Lung (tissue), 11 donors: ENCODE measurements at regions not wholly inside any gene's neighbourhood (a gene's known extent, or its start where the extent isn't known, plus 50 kb on each side); places are given as distances from the start of the nearest gene placed in this dataset.

Experiments
- ATAC-seq: fragments of 200-7000 bp; cut with Tn5 transposase; one replicate; pipeline ENCODE4 v1.9.1; 2020; ENCODE audit warnings: moderate number of reproducible peaks; ENCODE audit not compliant: insufficient read depth, low FRiP score
- DNase-seq, 3 donors: peaks; one replicate each; pipeline ENCODE4 v3.0.0-alpha.2; 2013 to 2017
- H3K27ac ChIP-seq, 2 donors: one replicate each; pipeline ENCODE4 v1.5.1; 2013; ENCODE audit warnings: mild to moderate bottlenecking in 2 of 2, moderate library complexity in 2 of 2, control low read depth in 1 of 2, inconsistent platforms in 1 of 2, low read depth in 1 of 2, low read length in 1 of 2
- H3K27me3 ChIP-seq, 3 donors: one replicate each; pipeline ENCODE4 v1.5.1; 2013; ENCODE audit warnings: low read length in 2 of 3; ENCODE audit not compliant: control insufficient read depth in 3 of 3, insufficient read depth in 3 of 3
- H3K36me3 ChIP-seq, 4 donors: one replicate each; pipeline ENCODE4 v1.5.1; 2013; ENCODE audit warnings: low read length in 4 of 4, mild to moderate bottlenecking in 1 of 4, moderate library complexity in 1 of 4; ENCODE audit not compliant: control insufficient read depth in 4 of 4, insufficient read depth in 4 of 4
- H3K4me1 ChIP-seq, 5 donors: one replicate each; pipeline ENCODE4 v1.5.1; 2013; ENCODE audit warnings: low read length in 5 of 5, mild to moderate bottlenecking in 2 of 5, moderate library complexity in 1 of 5; ENCODE audit not compliant: control insufficient read depth in 5 of 5, insufficient read depth in 5 of 5
- H3K4me3 ChIP-seq: one replicate; pipeline ENCODE4 v1.5.1; 2013; ENCODE audit warnings: mild to moderate bottlenecking, control low read depth, moderate library complexity
- H3K9ac ChIP-seq, 2 donors: one replicate each; pipeline ENCODE4 v1.5.1; 2013; ENCODE audit warnings: low read length in 2 of 2, control low read depth in 1 of 2; ENCODE audit not compliant: insufficient read depth in 1 of 2
- H3K9me3 ChIP-seq, 4 donors: one replicate each; pipeline ENCODE4 v1.5.1; 2013; ENCODE audit warnings: low read length in 3 of 4, mild to moderate bottlenecking in 1 of 4, moderate library complexity in 1 of 4; ENCODE audit not compliant: control insufficient read depth in 4 of 4, insufficient read depth in 3 of 4
- WGBS, 2 donors: extraction: QIAGEN DNeasy Blood & Tissue Kit; methylation state at CpG; one replicate each; pipeline ENCODE4 v1.1.7; 2013; 5-methylcytosine and 5-hydroxymethylcytosine counted together
- TF ChIP-seq, protein P1 (sequence below): IDR thresholded peaks from 2 replicates; pipeline ENCODE4 v1.5.1; 2012; ENCODE audit warnings: mild to moderate bottlenecking; ENCODE audit errors: control extremely low read depth, extremely low read depth
- donor health status: control.
- donor health status: control.
- donor health status: Bipolar disorder and iron deficiency.
- donor health status: healthy.
- donor health status: DM: yes; HTN: yes; CAD: no.

- Histone ChIP-seq H3K4me3 (no peak overlapping the region), H3K4me1 (peaks cover 0 to 7% (median 2%) of the 10 kb centered on the region in 5 donors), H3K27ac (no peak overlapping the region), H3K27me3 (no peaks in the 10 kb centered on the region), H3K9ac (no peak overlapping the region), H3K36me3 (no peaks in the 10 kb centered on the region), H3K9me3 (peaks cover 0 to 5% (median under 1%) of the 10 kb centered on the region in 4 donors)
- ATAC-seq = no peak
- DNase-seq = no peak
- 89 to 91% methylated on average over 4 of the region's 4 CpGs for WGBS, 2 donors
- TF ChIP-seq, protein P1, sequence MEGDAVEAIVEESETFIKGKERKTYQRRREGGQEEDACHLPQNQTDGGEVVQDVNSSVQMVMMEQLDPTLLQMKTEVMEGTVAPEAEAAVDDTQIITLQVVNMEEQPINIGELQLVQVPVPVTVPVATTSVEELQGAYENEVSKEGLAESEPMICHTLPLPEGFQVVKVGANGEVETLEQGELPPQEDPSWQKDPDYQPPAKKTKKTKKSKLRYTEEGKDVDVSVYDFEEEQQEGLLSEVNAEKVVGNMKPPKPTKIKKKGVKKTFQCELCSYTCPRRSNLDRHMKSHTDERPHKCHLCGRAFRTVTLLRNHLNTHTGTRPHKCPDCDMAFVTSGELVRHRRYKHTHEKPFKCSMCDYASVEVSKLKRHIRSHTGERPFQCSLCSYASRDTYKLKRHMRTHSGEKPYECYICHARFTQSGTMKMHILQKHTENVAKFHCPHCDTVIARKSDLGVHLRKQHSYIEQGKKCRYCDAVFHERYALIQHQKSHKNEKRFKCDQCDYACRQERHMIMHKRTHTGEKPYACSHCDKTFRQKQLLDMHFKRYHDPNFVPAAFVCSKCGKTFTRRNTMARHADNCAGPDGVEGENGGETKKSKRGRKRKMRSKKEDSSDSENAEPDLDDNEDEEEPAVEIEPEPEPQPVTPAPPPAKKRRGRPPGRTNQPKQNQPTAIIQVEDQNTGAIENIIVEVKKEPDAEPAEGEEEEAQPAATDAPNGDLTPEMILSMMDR = no peak
Observed at GRCh38 chr2:215770668-215771067, 242.7 kb downstream of the MREG start.

GRCh38 chr2:215769246-215769645, 244.1 kb downstream of the MREG start:
- TF ChIP-seq, protein P1 = no peak
- WGBS, 2 donors = 89% methylated on average over 2 of the region's 2 CpGs
- no peak for DNase-seq
- no peak for ATAC-seq
- Histone ChIP-seq H3K27ac (no peak overlapping the region), H3K4me1 (peaks cover 0 to 14% (median 2%) of the 10 kb centered on the region in 5 donors), H3K4me3 (no peak overlapping the region), H3K9me3 (peaks cover 0 to 5% (median 2%) of the 10 kb centered on the region in 4 donors), H3K27me3 (no peaks in the 10 kb centered on the region), H3K9ac (no peak overlapping the region), H3K36me3 (no peaks in the 10 kb centered on the region)

GRCh38 chr2:215767625-215768024, 245.7 kb downstream of the MREG start:
- H3K4me1 ChIP-seq = peaks cover 0 to 14% (median 0%) of the 10 kb centered on the region in 5 donors
- H3K4me3 ChIP-seq = no peak overlapping the region
- WGBS, 2 donors = 91 to 97% methylated on average over 1 of the region's 1 CpG
- H3K27me3 ChIP-seq = no peaks in the 10 kb centered on the region
- DNase-seq = no peak
- no peak for ATAC-seq
- no peak overlapping the region for H3K9ac ChIP-seq
- TF ChIP-seq, protein P1 = no peak
- peaks cover 0 to 5% (median 2%) of the 10 kb centered on the region in 4 donors for H3K9me3 ChIP-seq
- no peak overlapping the region for H3K27ac ChIP-seq
- no peaks in the 10 kb centered on the region for H3K36me3 ChIP-seq

- no peaks in the 10 kb centered on the region for H3K36me3 ChIP-seq
- H3K9me3 ChIP-seq = peaks cover 0 to 5% (median 2%) of the 10 kb centered on the region in 4 donors
- ATAC-seq (no peak), DNase-seq (no peak)
- no peak overlapping the region for H3K4me3 ChIP-seq
- 85 to 89% methylated on average over 4 of the region's 4 CpGs for WGBS, 2 donors
- peaks cover 0 to 16% (median 0%) of the 10 kb centered on the region in 5 donors for H3K4me1 ChIP-seq
- TF ChIP-seq, protein P1 = no peak
- H3K27me3 ChIP-seq = no peaks in the 10 kb centered on the region
- no peak overlapping the region for H3K9ac ChIP-seq
- no peak overlapping the region for H3K27ac ChIP-seq
Observed at GRCh38 chr2:215765729-215766360, 247.5 kb downstream of the MREG start.
